SK-N-MC (cell line): ENCODE measurements at regions not wholly inside any gene's neighbourhood (a gene's known extent, or its start where the extent isn't known, plus 50 kb on each side); places are given as distances from the start of the nearest gene placed in this dataset.
"Not testable (repeated sequence)": the region's sequence is repeated elsewhere in the genome, so short reads cannot be mapped to it uniquely, and the experiment has no call there.

Experiments used
- DNase-seq: peaks from one replicate; pipeline ENCODE4 v3.0.0-alpha.2; 2011; ENCODE audit warnings: low read depth, low spot score
- H3K27ac ChIP-seq: fragments of 200-600 bp; sonication (generic); 2 replicates; pipeline ENCODE4 v1.5.1; 2016; ENCODE audit warnings: mixed run types
- H3K36me3 ChIP-seq: fragments of 200-600 bp; sonication (generic); 2 replicates; pipeline ENCODE4 v1.6.1; 2017; ENCODE audit warnings: antibody characterized with exemption, low read length, mixed read lengths; ENCODE audit not compliant: insufficient read depth
- H3K4me3 ChIP-seq: fragments of 200-600 bp; sonication (generic); 2 replicates; pipeline ENCODE4 v1.5.1; 2016
- H3K9ac ChIP-seq: fragments of 200-600 bp; sonication (generic); 2 replicates; pipeline ENCODE4 v1.8.0; 2017; ENCODE audit warnings: mixed run types, mixed read lengths; ENCODE audit not compliant: insufficient read length
- H3K9me3 ChIP-seq: fragments of 200-600 bp; sonication (generic); 2 replicates; pipeline ENCODE4 v1.6.1; 2017; ENCODE audit warnings: low read depth, mild to moderate bottlenecking, antibody characterized with exemption, low read length, moderate library complexity, mixed read lengths
- EZH2 ChIP-seq: fragments of 200-600 bp; sonication (generic); IDR thresholded peaks from one replicate; pipeline ENCODE4 v1.6.1; 2017; ENCODE audit warnings: antibody characterized with exemption
- FOXP2 ChIP-seq: optimal IDR thresholded peaks from 2 replicates; pipeline ENCODE3; 2011; ENCODE audit warnings: mild to moderate bottlenecking, moderate library complexity; ENCODE audit not compliant: insufficient read depth; ENCODE audit errors: extremely low read length, control extremely low read depth
- POLR2AphosphoS5 ChIP-seq: IDR thresholded peaks from 2 replicates; pipeline ENCODE4 v1.6.1; 2012; ENCODE audit warnings: mild to moderate bottlenecking, low read depth, low read length, borderline replicate concordance

DNA sequence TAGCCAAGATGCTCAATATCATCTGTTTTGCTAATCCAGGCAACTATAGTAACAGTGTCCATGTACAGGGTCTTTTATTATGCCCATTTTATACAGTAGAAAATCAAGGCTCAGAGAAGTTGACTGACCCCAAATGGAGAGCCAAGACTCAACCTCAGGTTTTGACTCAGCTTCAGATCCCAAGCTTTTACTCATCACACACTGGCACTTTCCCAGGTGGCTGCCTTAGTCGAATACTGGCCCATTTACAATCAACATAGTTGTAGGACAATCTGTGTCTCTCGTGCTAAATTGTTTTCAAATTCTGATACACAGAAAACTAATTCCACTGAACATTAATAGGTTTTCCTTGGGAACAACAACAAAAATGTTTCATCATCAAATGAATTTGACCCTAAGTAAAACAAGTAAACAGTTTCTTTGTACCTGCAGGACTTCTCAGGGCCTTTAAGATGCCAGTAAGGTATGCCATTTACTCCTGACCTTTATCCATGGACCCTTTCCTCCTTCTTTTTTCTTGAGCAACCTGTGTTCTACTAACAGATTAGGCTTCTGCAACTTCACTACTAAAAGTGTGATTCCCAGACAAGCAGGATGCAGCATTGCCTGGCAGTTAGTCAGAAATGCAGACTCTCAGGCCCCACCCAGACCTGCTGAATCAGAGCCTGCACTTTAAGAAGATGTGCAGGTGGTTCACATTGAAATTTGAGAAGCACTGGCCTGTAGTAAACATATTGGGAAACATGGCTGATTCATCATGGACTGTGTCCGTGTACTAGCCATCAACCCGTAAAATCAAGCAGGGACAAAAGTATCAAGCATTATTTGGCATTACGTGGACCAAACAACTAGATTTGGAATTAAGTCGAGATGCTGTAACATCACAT, 128.8 kb downstream of the RRAGC start:
- DNase-seq, result no peak
- H3K27ac ChIP-seq, result no peak overlapping the region
- H3K4me3 ChIP-seq, result no peak overlapping the region
- no peak for TF ChIP-seq POLR2AphosphoS5
- TF ChIP-seq EZH2, result no peak
- no peak for TF ChIP-seq FOXP2
- no peaks in the 10 kb centered on the region; the same call in 1 of the 2 replicates for H3K9me3 ChIP-seq
- H3K9ac ChIP-seq, result no peak overlapping the region
- no peaks in the 10 kb centered on the region for H3K36me3 ChIP-seq

GRCh38 chr1:38728585-38728908, 131.0 kb downstream of the RRAGC start:
- peak; percentile 6 for DNase-seq
- Histone ChIP-seq H3K27ac (peak overlapping the region; percentile 99), H3K36me3 (no peaks in the 10 kb centered on the region), H3K9me3 (no peaks in the 10 kb centered on the region; the same call in 1 of the 2 replicates), H3K9ac (peak overlapping the region; percentile 54), H3K4me3 (peak overlapping the region; percentile 75)
- TF ChIP-seq EZH2 (no peak), POLR2AphosphoS5 (no peak), FOXP2 (no peak)

- peak overlapping the region; percentile 61 for H3K9ac ChIP-seq
- H3K27ac ChIP-seq, result peak overlapping the region; percentile 99
- H3K4me3 ChIP-seq, result peak overlapping the region; percentile 75
- peak; percentile 97 for DNase-seq
- no peaks in the 10 kb centered on the region; the same call in 1 of the 2 replicates for H3K9me3 ChIP-seq
- no peaks in the 10 kb centered on the region for H3K36me3 ChIP-seq
- TF ChIP-seq FOXP2, result peak; percentile 88
- peak; percentile 49; the same call in 1 of the 2 replicates for TF ChIP-seq POLR2AphosphoS5
- TF ChIP-seq EZH2, result no peak
Observed at GRCh38 chr1:38727684-38728584, 131.6 kb downstream of the RRAGC start.

DNA sequence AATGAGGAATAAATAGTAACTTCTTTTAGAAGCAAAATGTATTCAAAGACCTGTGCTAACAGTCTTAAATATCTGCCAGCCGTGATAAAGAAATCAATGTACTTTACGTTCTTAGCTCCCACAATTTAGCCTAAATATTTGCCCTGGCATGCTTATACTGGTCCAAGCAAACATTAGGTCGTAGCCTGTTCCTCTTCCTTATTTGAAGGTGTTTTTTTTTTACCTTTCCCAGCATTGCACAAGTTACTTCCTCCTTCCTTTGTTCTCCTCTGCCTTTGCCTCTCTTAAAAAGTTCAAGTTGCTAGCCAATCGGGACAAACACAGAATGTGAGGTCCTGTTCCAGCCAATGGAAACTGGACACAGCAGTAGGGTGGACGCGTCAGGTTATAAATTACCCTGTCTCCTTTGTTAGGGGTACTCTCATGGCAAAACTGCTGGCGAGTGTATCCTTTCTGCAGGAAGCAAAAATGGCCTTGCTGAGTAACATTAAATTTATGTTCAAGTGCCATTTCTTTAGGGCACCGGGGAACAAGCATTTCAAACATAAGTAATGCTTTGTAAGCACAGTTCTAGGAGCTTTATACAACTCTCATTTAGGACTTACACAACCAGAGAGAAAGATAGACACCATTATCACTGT, 134.1 kb downstream of the RRAGC start:
- not testable (repeated sequence) for H3K9ac ChIP-seq, DNase-seq, H3K9me3 ChIP-seq, H3K27ac ChIP-seq, H3K36me3 ChIP-seq, H3K4me3 ChIP-seq

GRCh38 chr1:38724160-38725131, 135.1 kb downstream of the RRAGC start:
- Histone ChIP-seq H3K36me3 (no peaks in the 10 kb centered on the region), H3K4me3 (peak overlapping the region; percentile 28), H3K9ac (no peak overlapping the region), H3K9me3 (no peaks in the 10 kb centered on the region; the same call in 1 of the 2 replicates), H3K27ac (peak overlapping the region; percentile 49; the same call in 1 of the 2 replicates)
- TF ChIP-seq FOXP2, result no peak
- TF ChIP-seq POLR2AphosphoS5, result peak; percentile 55; the same call in 1 of the 2 replicates
- peak; percentile 79 for DNase-seq

GRCh38 chr1:38721816-38722215, 137.8 kb downstream of the RRAGC start:
- Histone ChIP-seq H3K36me3 (no peaks in the 10 kb centered on the region), H3K9ac (no peak overlapping the region), H3K9me3 (no peaks in the 10 kb centered on the region; the same call in 1 of the 2 replicates), H3K4me3 (no peak overlapping the region), H3K27ac (no peak overlapping the region)
- TF ChIP-seq POLR2AphosphoS5, result no peak
- no peak for TF ChIP-seq FOXP2
- no peak for TF ChIP-seq EZH2
- DNase-seq, result no peak

DNA sequence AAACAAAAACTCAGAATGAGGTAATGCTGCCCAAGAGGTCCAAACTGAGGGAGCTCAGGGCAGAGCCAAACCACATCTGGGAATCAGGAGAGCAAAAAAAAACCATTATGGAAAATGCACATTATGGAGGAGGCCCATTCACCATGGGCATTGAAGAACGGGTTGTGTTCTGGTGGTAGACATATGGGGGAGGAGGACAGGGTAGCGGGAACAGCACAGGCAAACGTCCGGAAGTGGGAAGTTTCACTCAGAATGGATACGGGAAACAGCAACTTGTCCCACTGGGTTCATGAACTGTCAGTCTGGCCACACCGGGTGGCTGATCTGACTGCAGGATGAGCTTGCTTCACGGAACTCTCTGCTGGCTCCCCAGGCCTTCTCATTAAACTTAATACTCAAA, 139.7 kb downstream of the RRAGC start:
- no peaks in the 10 kb centered on the region for H3K36me3 ChIP-seq
- no peak for TF ChIP-seq FOXP2
- no peak for TF ChIP-seq EZH2
- TF ChIP-seq POLR2AphosphoS5, result no peak
- no peak overlapping the region for H3K4me3 ChIP-seq
- no peak overlapping the region for H3K27ac ChIP-seq
- no peaks in the 10 kb centered on the region for H3K9me3 ChIP-seq
- DNase-seq, result no peak
- no peak overlapping the region for H3K9ac ChIP-seq

GRCh38 chr1:38718031-38718430, 141.5 kb downstream of the RRAGC start:
- H3K36me3 ChIP-seq, result no peaks in the 10 kb centered on the region
- H3K4me3 ChIP-seq, result no peak overlapping the region
- no peak overlapping the region for H3K27ac ChIP-seq
- no peak for DNase-seq
- H3K9me3 ChIP-seq, result no peaks in the 10 kb centered on the region
- TF ChIP-seq FOXP2 (no peak), POLR2AphosphoS5 (no peak), EZH2 (no peak)
- H3K9ac ChIP-seq, result no peak overlapping the region
